Activated T-cell treated with anti-CD3 and anti-CD28 coated beads for 48 hours (primary cell): ENCODE measurements at regions not wholly inside any gene's neighbourhood (a gene's known extent, or its start where the extent isn't known, plus 50 kb on each side); places are given as distances from the start of the nearest gene placed in this dataset.
"Not testable (repeated sequence)": the region's sequence is repeated elsewhere in the genome, so short reads cannot be mapped to it uniquely, and the experiment has no call there.

Experiments used
- DNase-seq: peaks from one replicate; pipeline ENCODE4 v3.0.0-alpha.2; 2020; ENCODE audit warnings: low read depth

- DNase-seq, result not testable (repeated sequence)
These were observed 92.0 kb upstream of the TMTC4 start for GRCh38 chr13:100766570-100766969.

GRCh38 chr13:100764937-100765336 lies 90.3 kb upstream of the TMTC4 start:
- DNase-seq, result no peak

GRCh38 chr13:100762126-100762525 lies 87.5 kb upstream of the TMTC4 start:
- not testable (repeated sequence) for DNase-seq

- DNase-seq, result no peak
These were observed 81.3 kb upstream of the TMTC4 start for GRCh38 chr13:100755891-100756290.

GRCh38 chr13:100754459-100754858 lies 79.9 kb upstream of the TMTC4 start:
- DNase-seq, result no peak

- no peak for DNase-seq
These were observed 78.8 kb upstream of the TMTC4 start for GRCh38 chr13:100753376-100753775.

GRCh38 chr13:100751826-100752225 lies 77.2 kb upstream of the TMTC4 start:
- DNase-seq, result no peak

- no peak for DNase-seq
These were observed 72.5 kb upstream of the TMTC4 start for GRCh38 chr13:100746953-100747683.

- no peak for DNase-seq
These were observed 63.7 kb upstream of the TMTC4 start for GRCh38 chr13:100738176-100738855.

GRCh38 chr13:100735494-100735893 lies 60.9 kb upstream of the TMTC4 start:
- no peak for DNase-seq

- no peak for DNase-seq
These were observed 59.7 kb upstream of the TMTC4 start for GRCh38 chr13:100734194-100734720.

GRCh38 chr13:100733261-100733660 lies 58.7 kb upstream of the TMTC4 start:
- DNase-seq, result no peak

- no peak for DNase-seq
These were observed 53.6 kb upstream of the TMTC4 start for GRCh38 chr13:100728201-100728600.

- no peak for DNase-seq
These were observed 50.9 kb upstream of the TMTC4 start for GRCh38 chr13:100725472-100725871.

GRCh38 chr13:100724568-100724967 lies 50.0 kb upstream of the TMTC4 start:
- DNase-seq, result no peak
